SK-N-SH (cell line): ENCODE measurements at regions not wholly inside any gene's neighbourhood (a gene's known extent, or its start where the extent isn't known, plus 50 kb on each side); places are given as distances from the start of the nearest gene placed in this dataset.

Source experiments
- CTCF ChIA-PET: fragments of 300-600, 350-600 bp; formaldehyde crosslinking; extraction: SDS; loops from one replicate; lab custom pipeline; 2021; lab: Yijun Ruan, JAX
- POLR2A ChIA-PET: fragments of 350-600 bp; sonication (Branson Sonifier 250); formaldehyde crosslinking; extraction: SDS; loops from one replicate; lab custom pipeline; 2020; ENCODE audit warnings: antibody characterized with exemption, inconsistent platforms; lab: Yijun Ruan, JAX
- DNase-seq: peaks from one replicate; pipeline ENCODE4 v3.0.0; 2012
- H2AFZ ChIP-seq: fragments of 200-600 bp; sonication (generic); 2 replicates; pipeline ENCODE4 v1.8.1; 2016; ENCODE audit warnings: antibody characterized with exemption, mild to moderate bottlenecking, low read depth
- H3F3A ChIP-seq: fragments of 200-600 bp; sonication (generic); replicated peaks from 2 replicates; pipeline ENCODE3; 2016; ENCODE audit warnings: antibody characterized with exemption, mild to moderate bottlenecking; ENCODE audit not compliant: insufficient read depth
- H3K27ac ChIP-seq, 2 experiments: fragments of 200-500 bp in 1 of 2; fragments of 200-600 bp in 1 of 2; sonication (Bioruptor generic) in 1 of 2; sonication (generic), shearing (Covaris generic) in 1 of 2; 2 replicates each; pipeline versions ENCODE4 v1.5.1 to v1.6.1; 2014 to 2016; ENCODE audit warnings: low read depth in 2 of 2, inconsistent platforms in 1 of 2, low read length in 1 of 2, mild to moderate bottlenecking in 1 of 2, mixed read lengths in 1 of 2
- H3K27me3 ChIP-seq: fragments of 200-600 bp; sonication (generic), shearing (Covaris generic); 2 replicates; pipeline ENCODE4 v1.6.1; 2016; ENCODE audit warnings: mixed run types; ENCODE audit not compliant: insufficient read depth
- H3K36me3 ChIP-seq, 2 experiments: fragments of 200-500 bp in 1 of 2; fragments of 200-600 bp in 1 of 2; sonication (Bioruptor generic) in 1 of 2; sonication (generic) in 1 of 2; replicated peaks in 1 of 2; 2 replicates each; pipeline versions ENCODE3 to v1.5.1; 2014 to 2016; ENCODE audit warnings: low read length in 1 of 2, mild to moderate bottlenecking in 1 of 2; ENCODE audit not compliant: insufficient read depth in 2 of 2, control insufficient read depth in 1 of 2
- H3K4me1 ChIP-seq, 2 experiments: fragments of 200-500 bp in 1 of 2; fragments of 200-600 bp in 1 of 2; sonication (Bioruptor generic) in 1 of 2; sonication (generic), shearing (Covaris generic) in 1 of 2; 2 replicates each; pipeline versions ENCODE4 v1.5.1 to v1.6.1; 2014 to 2016; ENCODE audit warnings: low read depth in 1 of 2, low read length in 1 of 2, mixed run types in 1 of 2; ENCODE audit not compliant: insufficient read depth in 2 of 2, control insufficient read depth in 1 of 2
- H3K4me2 ChIP-seq: fragments of 200-600 bp; sonication (generic), shearing (Covaris generic); 2 replicates; pipeline ENCODE4 v1.6.1; 2017; ENCODE audit warnings: mixed run types
- H3K4me3 ChIP-seq, 2 experiments: fragments of 200-500 bp in 1 of 2; fragments of 200-600 bp in 1 of 2; sonication (Bioruptor generic) in 1 of 2; sonication (generic), shearing (Covaris generic) in 1 of 2; 2 replicates each; pipeline versions ENCODE4 v1.5.1 to v1.8.1; 2014 to 2016; ENCODE audit warnings: low read depth in 2 of 2, inconsistent platforms in 1 of 2, low read length in 1 of 2, mild to moderate bottlenecking in 1 of 2, mixed read lengths in 1 of 2, moderate library complexity in 1 of 2
- H3K79me2 ChIP-seq: fragments of 200-600 bp; sonication (generic); 2 replicates; pipeline ENCODE4 v1.8.1; 2017; ENCODE audit warnings: mild to moderate bottlenecking; ENCODE audit not compliant: insufficient read depth
- H3K9ac ChIP-seq: fragments of 200-600 bp; sonication (generic); 2 replicates; pipeline ENCODE4 v1.6.1; 2017; ENCODE audit warnings: mixed run types
- H3K9me2 ChIP-seq: fragments of 200-600 bp; sonication (generic); 2 replicates; pipeline ENCODE4 v1.6.1; 2017; ENCODE audit warnings: mixed run types
- H3K9me3 ChIP-seq: fragments of 200-600 bp; sonication (generic); 2 replicates; pipeline ENCODE4 v1.6.1; 2017; ENCODE audit warnings: mixed run types, mild to moderate bottlenecking, moderate library complexity
- H4K20me1 ChIP-seq: fragments of 200-600 bp; sonication (generic); 2 replicates; pipeline ENCODE4 v1.6.1; 2017; ENCODE audit warnings: mild to moderate bottlenecking, mixed run types; ENCODE audit not compliant: insufficient read depth
- CHD2 ChIP-seq: fragments of 150-350 bp; IDR thresholded peaks from 2 replicates; pipeline ENCODE4 v1.6.1; 2018; ENCODE audit warnings: low read length; ENCODE audit not compliant: partially characterized antibody
- CTCF ChIP-seq: fragments of 200-600 bp; sonication (generic); IDR thresholded peaks from 2 replicates; pipeline ENCODE4 v1.6.1; 2017; ENCODE audit warnings: antibody characterized with exemption, mild to moderate bottlenecking, moderate library complexity
- ELF1 ChIP-seq: IDR thresholded peaks from 2 replicates; pipeline ENCODE4 v1.4.0; 2012
- FOXM1 ChIP-seq: IDR thresholded peaks from 2 replicates; pipeline ENCODE4 v1.4.0; 2012; ENCODE audit warnings: low read depth, mild to moderate bottlenecking
- GATA2 ChIP-seq: sonication (generic); formaldehyde crosslinking; IDR thresholded peaks from 2 replicates; pipeline ENCODE4 v1.5.0; 2020; ENCODE audit warnings: mild to moderate bottlenecking, missing genetic modification reagents
- IRF3 ChIP-seq: fragments of 150-350 bp; IDR thresholded peaks from 2 replicates; pipeline ENCODE4 v1.6.1; 2016; ENCODE audit warnings: mild to moderate bottlenecking, low read depth, low read length
- JUND ChIP-seq: IDR thresholded peaks from 2 replicates; pipeline ENCODE4 v1.4.0; 2012
- MEF2A ChIP-seq: IDR thresholded peaks from 2 replicates; pipeline ENCODE4 v1.4.0; 2012; ENCODE audit warnings: low read depth, borderline replicate concordance
- NFIC ChIP-seq: IDR thresholded peaks from 2 replicates; pipeline ENCODE4 v1.4.0; 2012; ENCODE audit warnings: borderline replicate concordance
- NRF1 ChIP-seq: IDR thresholded peaks from 2 replicates; pipeline ENCODE4 v1.6.1; 2012; ENCODE audit warnings: low read depth, mild to moderate bottlenecking, low read length
- REST ChIP-seq: IDR thresholded peaks from 2 replicates; pipeline ENCODE4 v1.6.1; 2012; ENCODE audit warnings: mild to moderate bottlenecking, low read depth, low read length, moderate library complexity
- RXRA ChIP-seq: IDR thresholded peaks from 2 replicates; pipeline ENCODE4 v1.4.0; 2012; ENCODE audit warnings: low read depth, mild to moderate bottlenecking, borderline replicate concordance
- SIN3A ChIP-seq: IDR thresholded peaks from 2 replicates; pipeline ENCODE4 v1.6.1; 2012; ENCODE audit warnings: low read depth, mild to moderate bottlenecking, low read length, moderate library complexity, borderline replicate concordance
- TAF1 ChIP-seq: IDR thresholded peaks from 2 replicates; pipeline ENCODE4 v1.6.1; 2012; ENCODE audit warnings: low read depth, mild to moderate bottlenecking, low read length, moderate library complexity, borderline replicate concordance
- TCF12 ChIP-seq: IDR thresholded peaks from 2 replicates; pipeline ENCODE4 v1.4.0; 2012
- USF2 ChIP-seq: fragments of 150-350 bp; IDR thresholded peaks from 2 replicates; pipeline ENCODE4 v1.6.1; 2017; ENCODE audit warnings: antibody characterized with exemption, low read length, low read depth, borderline replicate concordance
- YY1 ChIP-seq: IDR thresholded peaks from 2 replicates; pipeline ENCODE4 v1.4.0; 2012; ENCODE audit warnings: low read depth, mild to moderate bottlenecking
- WGBS: methylation state at CpG from one replicate; pipeline ENCODE4 v1.1.6; 2017; ENCODE audit warnings: low lambda C conversion rate; 5-methylcytosine and 5-hydroxymethylcytosine counted together

GRCh38 chr17:20929334-20929733 is 113.5 kb downstream of the USP22 start:
- CTCF ChIA-PET = interaction anchor here (1.4 kb wide), 1 partner anchor 64 kb away, joined by 3 read pairs; no protein-coding TSS in a partner anchor

More at GRCh38 chr17:20929334-20929733, 113.5 kb downstream of the USP22 start:
- Histone ChIP-seq H3K9me3 (no peaks in the 10 kb centered on the region), H3F3A (peaks cover 10% of the 10 kb centered on the region), H3K4me1 (peaks cover 7 to 32% of the 10 kb centered on the region in 2 experiments), H3K9ac (no peak overlapping the region), H3K27me3 (no peaks in the 10 kb centered on the region), H3K79me2 (peaks cover 26% of the 10 kb centered on the region), H3K36me3 (peaks cover 33 to 41% of the 10 kb centered on the region in 2 experiments), H3K27ac (no peak overlapping the region), H3K4me2 (no peak overlapping the region), H4K20me1 (no peaks in the 10 kb centered on the region), H3K9me2 (no peaks in the 10 kb centered on the region), H3K4me3 (no peak overlapping the region), H2AFZ (no peak overlapping the region)
- 90% methylated on average over 5 of the region's 5 CpGs for WGBS
- POLR2A ChIA-PET = no interaction called here
- TF ChIP-seq GATA2 (CRISPR knock-in tag) (no peak), ELF1 (no peak), TAF1 (no peak), TCF12 (no peak), CTCF (no peak), MEF2A (no peak), RXRA (no peak), JUND (no peak), REST (no peak), SIN3A (no peak), IRF3 (no peak), NRF1 (no peak), FOXM1 (no peak), CHD2 (no peak), USF2 (no peak), YY1 (no peak), NFIC (no peak)
- DNase-seq = no peak
